ENCODE measurements at regions not wholly inside any gene's neighbourhood (a gene's known extent, or its start where the extent isn't known, plus 50 kb on each side); places are given as distances from the start of the nearest gene placed in this dataset.

- Mint-ChIP-seq H3K36me3 (no peaks in the 10 kb centered on the region), H3K4me1 (ENCODE audit: unreplicated experiment) (no peaks in the 10 kb centered on the region), H3K27ac (no peak overlapping the region), H3K9me3 (no peaks in the 10 kb centered on the region), H3K4me3 (no peak overlapping the region), H3K27me3 (no peaks in the 10 kb centered on the region)
- TF ChIP-seq, protein P1, sequence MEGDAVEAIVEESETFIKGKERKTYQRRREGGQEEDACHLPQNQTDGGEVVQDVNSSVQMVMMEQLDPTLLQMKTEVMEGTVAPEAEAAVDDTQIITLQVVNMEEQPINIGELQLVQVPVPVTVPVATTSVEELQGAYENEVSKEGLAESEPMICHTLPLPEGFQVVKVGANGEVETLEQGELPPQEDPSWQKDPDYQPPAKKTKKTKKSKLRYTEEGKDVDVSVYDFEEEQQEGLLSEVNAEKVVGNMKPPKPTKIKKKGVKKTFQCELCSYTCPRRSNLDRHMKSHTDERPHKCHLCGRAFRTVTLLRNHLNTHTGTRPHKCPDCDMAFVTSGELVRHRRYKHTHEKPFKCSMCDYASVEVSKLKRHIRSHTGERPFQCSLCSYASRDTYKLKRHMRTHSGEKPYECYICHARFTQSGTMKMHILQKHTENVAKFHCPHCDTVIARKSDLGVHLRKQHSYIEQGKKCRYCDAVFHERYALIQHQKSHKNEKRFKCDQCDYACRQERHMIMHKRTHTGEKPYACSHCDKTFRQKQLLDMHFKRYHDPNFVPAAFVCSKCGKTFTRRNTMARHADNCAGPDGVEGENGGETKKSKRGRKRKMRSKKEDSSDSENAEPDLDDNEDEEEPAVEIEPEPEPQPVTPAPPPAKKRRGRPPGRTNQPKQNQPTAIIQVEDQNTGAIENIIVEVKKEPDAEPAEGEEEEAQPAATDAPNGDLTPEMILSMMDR (conservative IDR thresholded peaks at IDR 0.05) = no peak
- DNase-seq (ENCODE audit: extremely low spot score, unreplicated experiment) = no peak
These were observed 299.3 kb downstream of the NXPE2 start for GRCh38 chr11:114977651-114978050.

- no peaks in the 10 kb centered on the region for H3K4me1 Mint-ChIP-seq (ENCODE audit: unreplicated experiment)
- TF ChIP-seq, protein P1 (conservative IDR thresholded peaks at IDR 0.05) = no peak
- H3K27ac Mint-ChIP-seq = no peak overlapping the region
- H3K4me3 Mint-ChIP-seq = no peak overlapping the region
- DNase-seq (ENCODE audit: extremely low spot score, unreplicated experiment) = no peak
- no peaks in the 10 kb centered on the region for H3K36me3 Mint-ChIP-seq
- peaks cover 3% of the 10 kb centered on the region for H3K27me3 Mint-ChIP-seq
- H3K9me3 Mint-ChIP-seq = no peaks in the 10 kb centered on the region
These were observed 303.8 kb downstream of the NXPE2 start for GRCh38 chr11:114982141-114982540.

DNA sequence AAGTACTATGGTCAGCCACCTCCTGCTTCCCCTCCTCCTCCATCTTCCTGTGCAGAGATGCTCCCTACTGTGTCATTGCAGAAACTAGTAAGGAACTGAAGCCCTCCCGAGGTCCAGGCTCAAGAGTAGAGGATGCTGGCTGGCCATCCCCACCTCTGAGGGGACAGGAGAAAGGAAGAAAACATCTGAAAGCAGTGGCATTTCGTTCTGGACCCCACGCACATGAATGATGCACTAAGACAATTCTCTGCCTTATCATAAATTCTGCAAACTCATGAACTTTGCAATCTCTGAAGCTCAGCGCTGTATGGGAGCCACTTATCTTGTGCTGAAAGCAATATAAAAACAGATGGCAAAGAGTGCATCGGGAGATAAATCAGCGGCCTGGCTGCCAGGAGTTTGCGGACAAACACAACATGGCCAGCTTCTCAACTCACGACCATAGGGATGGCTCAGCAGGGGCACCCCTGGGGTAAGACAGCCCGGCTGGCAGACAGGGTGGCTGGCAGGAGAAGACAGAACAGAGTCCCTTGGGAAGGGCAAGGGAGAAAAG, 306.4 kb downstream of the NXPE2 start:
- Mint-ChIP-seq H3K4me3 (no peak overlapping the region), H3K36me3 (no peaks in the 10 kb centered on the region), H3K27me3 (peaks cover 6% of the 10 kb centered on the region), H3K4me1 (ENCODE audit: unreplicated experiment) (no peaks in the 10 kb centered on the region), H3K27ac (no peak overlapping the region), H3K9me3 (no peaks in the 10 kb centered on the region)
- TF ChIP-seq, protein P1 (conservative IDR thresholded peaks at IDR 0.05) = no peak
- no peak for DNase-seq (ENCODE audit: extremely low spot score, unreplicated experiment)

DNA sequence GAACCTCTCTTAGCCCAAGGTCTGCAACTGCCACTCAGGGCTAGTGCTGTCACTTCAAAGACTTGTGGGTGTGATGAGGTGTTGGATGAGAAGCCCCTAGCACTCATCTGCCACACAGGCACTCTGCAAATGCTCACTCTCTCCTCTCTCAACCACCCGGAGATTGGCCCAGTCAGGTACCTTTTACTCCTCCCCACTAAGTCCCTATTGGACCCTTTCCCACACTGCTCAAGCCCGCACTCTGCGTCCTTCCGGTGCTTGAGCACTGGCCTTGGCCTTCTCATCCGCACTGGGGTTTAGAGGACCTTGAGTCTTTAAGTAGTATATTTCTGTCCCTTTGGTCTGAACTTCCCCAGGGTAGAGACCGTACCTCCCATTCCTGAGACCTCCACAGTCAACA, 308.0 kb downstream of the NXPE2 start:
- TF ChIP-seq, protein P1 (conservative IDR thresholded peaks at IDR 0.05) = no peak
- DNase-seq (ENCODE audit: extremely low spot score, unreplicated experiment) = no peak
- peaks cover 11% of the 10 kb centered on the region for H3K27me3 Mint-ChIP-seq
- H3K27ac Mint-ChIP-seq = no peak overlapping the region
- no peaks in the 10 kb centered on the region for H3K36me3 Mint-ChIP-seq
- peaks cover 5% of the 10 kb centered on the region for H3K4me1 Mint-ChIP-seq (ENCODE audit: unreplicated experiment)
- H3K4me3 Mint-ChIP-seq = no peak overlapping the region
- no peaks in the 10 kb centered on the region for H3K9me3 Mint-ChIP-seq

- TF ChIP-seq, protein P1 (conservative IDR thresholded peaks at IDR 0.05) = no peak
- H3K4me1 Mint-ChIP-seq (ENCODE audit: unreplicated experiment) = peaks cover 5% of the 10 kb centered on the region
- H3K27ac Mint-ChIP-seq = no peak overlapping the region
- H3K36me3 Mint-ChIP-seq = no peaks in the 10 kb centered on the region
- H3K9me3 Mint-ChIP-seq = no peaks in the 10 kb centered on the region
- no peak for DNase-seq (ENCODE audit: extremely low spot score, unreplicated experiment)
- no peak overlapping the region for H3K4me3 Mint-ChIP-seq
- peaks cover 11% of the 10 kb centered on the region for H3K27me3 Mint-ChIP-seq
These were observed 308.9 kb downstream of the NXPE2 start for GRCh38 chr11:114987186-114987760.
